Fibroblast of lung (primary cell): ENCODE measurements at regions not wholly inside any gene's neighbourhood (a gene's known extent, or its start where the extent isn't known, plus 50 kb on each side); places are given as distances from the start of the nearest gene placed in this dataset.

Source experiments
- EZH2 ChIP-seq: IDR thresholded peaks from 2 replicates; pipeline ENCODE4 v1.5.1; 2012; ENCODE audit warnings: low read length, control low read depth, mild to moderate bottlenecking; ENCODE audit errors: missing control alignments
- TF ChIP-seq, protein P1 (sequence below), 2 donors: IDR thresholded peaks in 1 of 2; conservative IDR thresholded peaks in 1 of 2; 1 replicate in 1 of 2; 2 replicates in 1 of 2; pipeline ENCODE4 v1.5.1; 2011 to 2012; ENCODE audit warnings: low read length in 2 of 2, control low read depth in 1 of 2, inconsistent platforms in 1 of 2, low read depth in 1 of 2, mild to moderate bottlenecking in 1 of 2

DNA sequence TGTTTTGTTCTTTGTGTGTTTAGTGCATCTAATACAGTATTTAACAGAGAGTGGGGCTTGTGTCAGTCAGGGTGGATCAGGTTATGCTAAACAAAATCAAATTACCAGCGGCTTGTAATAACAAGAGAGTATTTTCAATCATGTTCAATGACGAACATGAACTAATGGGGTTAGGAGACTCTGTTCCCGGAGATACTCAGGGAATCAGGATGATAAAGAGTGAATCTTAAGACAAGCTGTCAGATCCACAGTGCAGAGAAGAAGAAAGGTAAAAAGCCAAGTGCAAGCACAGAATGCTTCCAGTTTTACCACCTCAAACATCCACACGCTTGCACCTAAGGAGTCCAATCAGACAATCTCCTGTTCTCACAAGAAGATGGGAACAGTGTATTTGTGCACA, 1331.5 kb upstream of the TMEM132C start:
- TF ChIP-seq, protein P1, sequence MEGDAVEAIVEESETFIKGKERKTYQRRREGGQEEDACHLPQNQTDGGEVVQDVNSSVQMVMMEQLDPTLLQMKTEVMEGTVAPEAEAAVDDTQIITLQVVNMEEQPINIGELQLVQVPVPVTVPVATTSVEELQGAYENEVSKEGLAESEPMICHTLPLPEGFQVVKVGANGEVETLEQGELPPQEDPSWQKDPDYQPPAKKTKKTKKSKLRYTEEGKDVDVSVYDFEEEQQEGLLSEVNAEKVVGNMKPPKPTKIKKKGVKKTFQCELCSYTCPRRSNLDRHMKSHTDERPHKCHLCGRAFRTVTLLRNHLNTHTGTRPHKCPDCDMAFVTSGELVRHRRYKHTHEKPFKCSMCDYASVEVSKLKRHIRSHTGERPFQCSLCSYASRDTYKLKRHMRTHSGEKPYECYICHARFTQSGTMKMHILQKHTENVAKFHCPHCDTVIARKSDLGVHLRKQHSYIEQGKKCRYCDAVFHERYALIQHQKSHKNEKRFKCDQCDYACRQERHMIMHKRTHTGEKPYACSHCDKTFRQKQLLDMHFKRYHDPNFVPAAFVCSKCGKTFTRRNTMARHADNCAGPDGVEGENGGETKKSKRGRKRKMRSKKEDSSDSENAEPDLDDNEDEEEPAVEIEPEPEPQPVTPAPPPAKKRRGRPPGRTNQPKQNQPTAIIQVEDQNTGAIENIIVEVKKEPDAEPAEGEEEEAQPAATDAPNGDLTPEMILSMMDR (conservative IDR thresholded peaks at IDR 0.05 in 1 of 2, IDR thresholded peaks at IDR 0.05 in 1 of 2; ENCODE audit: low read depth in 1 of 2, low read length in 2 of 2), result no peak
- no peak for TF ChIP-seq EZH2
